ENCODE measurements at regions not wholly inside any gene's neighbourhood (a gene's known extent, or its start where the extent isn't known, plus 50 kb on each side); places are given as distances from the start of the nearest gene placed in this dataset.

- in situ Hi-C loops (cut with MboI; ENCODE audit: low sequenced_read_pairs) = no loop called here
Observed at GRCh38 chr5:145708169-145708568, 127.0 kb downstream of the PRELID2 start.

GRCh38 chr5:145704724-145705123, 130.4 kb downstream of the PRELID2 start:
- in situ Hi-C loops (cut with MboI; ENCODE audit: low sequenced_read_pairs) = no loop called here

- in situ Hi-C loops (cut with MboI; ENCODE audit: low sequenced_read_pairs) = no loop called here
Observed at GRCh38 chr5:145703856-145704255, 131.3 kb downstream of the PRELID2 start.

GRCh38 chr5:145701404-145701803, 133.7 kb downstream of the PRELID2 start:
- in situ Hi-C loops (cut with MboI; ENCODE audit: low sequenced_read_pairs) = no loop called here

GRCh38 chr5:145699846-145700245, 135.3 kb downstream of the PRELID2 start:
- in situ Hi-C loops (cut with MboI; ENCODE audit: low sequenced_read_pairs) = no loop called here

GRCh38 chr5:145697251-145697990, 137.7 kb downstream of the PRELID2 start:
- in situ Hi-C loops (cut with MboI; ENCODE audit: low sequenced_read_pairs) = no loop called here

GRCh38 chr5:145689235-145689634, 145.9 kb downstream of the PRELID2 start:
- in situ Hi-C loops (cut with MboI; ENCODE audit: low sequenced_read_pairs) = no loop called here

- in situ Hi-C loops (cut with MboI; ENCODE audit: low sequenced_read_pairs) = no loop called here
Observed at GRCh38 chr5:145687943-145688342, 147.2 kb downstream of the PRELID2 start.

- in situ Hi-C loops (cut with MboI; ENCODE audit: low sequenced_read_pairs) = no loop called here
Observed at GRCh38 chr5:145685417-145685816, 149.7 kb downstream of the PRELID2 start.

GRCh38 chr5:145683431-145683830, 151.7 kb downstream of the PRELID2 start:
- in situ Hi-C loops (cut with MboI; ENCODE audit: low sequenced_read_pairs) = no loop called here

- in situ Hi-C loops (cut with MboI; ENCODE audit: low sequenced_read_pairs) = no loop called here
Observed at GRCh38 chr5:145682197-145682899, 152.8 kb downstream of the PRELID2 start.

GRCh38 chr5:145681686-145682085, 153.5 kb downstream of the PRELID2 start:
- in situ Hi-C loops (cut with MboI; ENCODE audit: low sequenced_read_pairs) = no loop called here

GRCh38 chr5:145681216-145681615, 153.9 kb downstream of the PRELID2 start:
- in situ Hi-C loops (cut with MboI; ENCODE audit: low sequenced_read_pairs) = no loop called here

- in situ Hi-C loops (cut with MboI; ENCODE audit: low sequenced_read_pairs) = no loop called here
Observed at GRCh38 chr5:145680767-145681166, 154.4 kb downstream of the PRELID2 start.

GRCh38 chr5:145680169-145680568, 155.0 kb downstream of the PRELID2 start:
- in situ Hi-C loops (cut with MboI; ENCODE audit: low sequenced_read_pairs) = no loop called here

GRCh38 chr5:145678255-145678654, 156.9 kb downstream of the PRELID2 start:
- in situ Hi-C loops (cut with MboI; ENCODE audit: low sequenced_read_pairs) = loop anchor here (10.0 kb wide), 1 partner anchor 377 kb away; no protein-coding TSS in a partner anchor

GRCh38 chr5:145673786-145674185, 161.4 kb downstream of the PRELID2 start:
- in situ Hi-C loops (cut with MboI; ENCODE audit: low sequenced_read_pairs) = loop anchor here (10.0 kb wide), 1 partner anchor 381 kb away; no protein-coding TSS in a partner anchor

GRCh38 chr5:145668714-145669113, 166.4 kb downstream of the PRELID2 start:
- in situ Hi-C loops (cut with MboI; ENCODE audit: low sequenced_read_pairs) = no loop called here

- in situ Hi-C loops (cut with MboI; ENCODE audit: low sequenced_read_pairs) = no loop called here
Observed at GRCh38 chr5:145667742-145668141, 167.4 kb downstream of the PRELID2 start.

GRCh38 chr5:145666591-145666990, 168.6 kb downstream of the PRELID2 start:
- in situ Hi-C loops (cut with MboI; ENCODE audit: low sequenced_read_pairs) = no loop called here

GRCh38 chr5:145661737-145662485, 173.2 kb downstream of the PRELID2 start:
- in situ Hi-C loops (cut with MboI; ENCODE audit: low sequenced_read_pairs) = no loop called here
